CD1c-positive myeloid dendritic cell (primary cell): ENCODE measurements at regions not wholly inside any gene's neighbourhood (a gene's known extent, or its start where the extent isn't known, plus 50 kb on each side); places are given as distances from the start of the nearest gene placed in this dataset.

Source experiments
- DNase-seq: peaks from one replicate; pipeline ENCODE4 v3.0.0-alpha.2; 2016; ENCODE audit errors: extremely low spot score

DNA sequence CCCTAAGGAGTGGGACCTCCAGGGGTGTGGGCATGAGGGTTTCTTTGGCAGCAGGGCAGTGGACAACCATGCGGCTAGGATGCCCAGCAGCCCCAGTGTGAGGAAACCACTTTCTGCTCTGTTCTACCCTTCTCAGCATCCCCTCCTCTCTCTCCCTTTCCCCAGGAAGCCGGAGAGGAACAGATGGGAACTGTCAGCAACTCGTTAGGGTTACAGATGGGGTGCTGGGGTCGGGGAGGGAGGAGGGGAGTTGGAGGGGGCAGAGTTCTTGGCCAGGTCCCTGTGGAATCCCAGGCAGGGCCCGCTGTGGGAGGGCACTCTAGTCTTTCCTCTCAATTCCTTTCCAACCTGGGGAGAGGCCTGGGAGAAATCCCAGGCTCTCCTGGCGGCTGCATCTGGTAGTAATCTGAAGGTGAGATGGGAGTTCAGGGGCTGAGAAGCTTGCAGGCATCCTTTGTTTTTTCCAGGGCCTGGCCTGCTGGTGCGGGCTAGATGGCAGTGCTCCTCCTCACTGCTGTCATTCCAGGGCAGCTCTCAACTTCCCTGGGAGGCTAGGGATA, 93.9 kb upstream of the CSF3R start:
- DNase-seq, result no peak

- DNase-seq, result peak; percentile 38
Measured at GRCh38 chr1:36576118-36576517, 93.4 kb upstream of the CSF3R start.

DNA sequence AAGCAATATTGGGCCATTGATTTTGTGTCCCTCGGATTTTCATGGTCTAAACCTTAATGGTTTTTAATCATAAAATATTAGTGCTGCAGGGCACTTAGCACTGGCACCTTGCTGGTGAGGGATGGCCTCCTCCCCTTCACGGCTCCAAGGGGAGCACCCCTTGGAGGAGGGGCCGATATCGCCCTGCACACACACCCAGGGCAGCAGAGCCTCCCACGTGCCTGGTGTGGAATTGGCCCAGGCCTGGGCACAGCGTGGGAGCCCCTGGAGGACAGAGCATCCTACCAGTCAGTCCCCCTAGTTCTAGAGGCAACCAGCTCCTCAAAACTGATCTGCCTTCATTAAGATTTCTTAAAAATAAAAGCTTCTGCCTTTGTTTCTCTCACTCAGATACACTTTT, 90.7 kb upstream of the CSF3R start:
- DNase-seq, result no peak

GRCh38 chr1:36572906-36573305, 90.2 kb upstream of the CSF3R start:
- DNase-seq, result no peak

- DNase-seq, result no peak
Measured at GRCh38 chr1:36572142-36572715, 89.5 kb upstream of the CSF3R start.

GRCh38 chr1:36571106-36571505, 88.4 kb upstream of the CSF3R start:
- no peak for DNase-seq

DNA sequence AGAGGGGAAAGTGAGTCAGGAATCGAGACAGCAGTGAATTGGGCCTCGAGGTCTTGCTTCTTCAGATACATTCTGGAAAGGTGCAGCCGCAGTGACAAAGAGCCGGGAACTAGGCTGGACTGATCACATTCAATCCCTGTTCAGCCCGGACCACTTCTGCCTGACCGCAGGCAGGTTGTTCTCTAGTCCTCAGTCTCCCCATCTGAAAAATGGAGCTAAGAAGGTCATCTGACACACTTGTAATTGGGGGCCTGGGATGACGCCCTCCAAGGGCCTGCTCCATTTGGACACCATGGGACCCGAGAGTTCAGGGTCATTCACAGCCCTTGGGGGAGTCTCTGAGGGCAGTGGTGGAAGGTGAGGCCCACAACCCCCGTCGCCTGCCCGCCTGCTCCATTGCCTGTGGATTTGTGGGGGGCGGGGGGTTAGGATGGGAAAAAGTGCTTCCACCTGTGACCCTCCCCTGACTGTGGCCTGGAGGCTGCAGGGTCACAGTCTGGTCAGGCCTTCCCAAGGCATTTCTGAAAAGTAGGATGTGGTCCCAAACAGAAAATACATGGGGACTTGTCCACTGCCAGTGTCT, 87.9 kb upstream of the CSF3R start:
- DNase-seq, result no peak

DNA sequence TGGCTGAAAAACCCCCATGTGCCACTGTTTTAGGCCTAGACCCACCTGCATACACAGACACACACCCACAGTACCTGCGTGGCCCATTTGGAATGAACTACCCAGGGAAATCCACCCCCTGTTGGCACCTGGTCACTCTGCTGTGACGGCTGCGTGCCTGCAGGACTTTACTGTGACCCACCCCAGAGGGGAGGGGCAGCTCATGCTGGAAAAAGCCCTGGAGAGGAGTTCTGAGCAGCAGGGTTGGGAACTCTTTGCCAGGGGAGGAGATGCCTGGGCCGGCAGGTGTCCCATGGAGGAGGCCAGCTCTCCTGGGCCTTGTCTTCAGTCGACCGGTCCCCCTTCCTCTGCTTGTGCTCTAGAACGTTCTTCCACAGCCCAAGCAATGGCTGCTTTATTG, 87.3 kb upstream of the CSF3R start:
- no peak for DNase-seq

- no peak for DNase-seq
Measured at GRCh38 chr1:36567601-36568341, 85.1 kb upstream of the CSF3R start.

- no peak for DNase-seq
Measured at GRCh38 chr1:36565576-36566501, 83.1 kb upstream of the CSF3R start.

GRCh38 chr1:36562181-36562685, 79.5 kb upstream of the CSF3R start:
- DNase-seq, result no peak

- no peak for DNase-seq
Measured at GRCh38 chr1:36561361-36561724, 78.6 kb upstream of the CSF3R start.

DNA sequence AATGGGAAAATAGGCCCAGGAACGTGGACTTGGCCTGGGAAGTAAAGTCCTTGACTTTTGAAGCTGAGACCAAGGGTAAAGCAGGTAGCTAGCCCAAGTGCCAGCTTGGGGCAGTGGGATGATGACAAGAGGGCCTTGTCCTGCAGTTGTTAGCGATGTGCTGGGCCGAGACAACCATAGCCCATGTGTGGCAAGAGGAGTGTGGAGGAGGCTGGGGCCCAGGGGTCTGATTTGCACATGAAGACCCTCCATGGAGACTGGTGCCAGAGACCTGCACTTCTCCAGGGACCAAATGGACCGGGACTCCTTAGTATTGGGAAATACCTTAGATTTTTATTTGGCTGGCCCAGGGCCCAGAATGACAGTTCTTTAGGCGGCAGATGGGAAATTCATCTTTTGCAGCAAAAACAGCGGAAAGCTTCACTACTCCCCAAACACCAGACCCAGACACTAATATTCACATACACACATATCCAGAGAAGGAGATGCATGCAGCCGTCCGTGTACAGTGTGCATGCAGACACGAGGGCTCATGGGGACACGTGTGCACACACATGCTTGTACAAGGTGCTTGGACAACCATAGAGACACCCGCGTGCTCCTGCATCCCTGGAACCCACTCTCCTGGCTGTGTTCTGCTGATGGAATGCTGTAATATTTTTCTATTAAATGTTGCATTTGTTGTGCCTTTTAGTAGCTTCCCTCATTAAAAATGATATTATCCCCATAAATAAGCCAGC, 78.1 kb upstream of the CSF3R start:
- no peak for DNase-seq

- no peak for DNase-seq
Measured at GRCh38 chr1:36560177-36560576, 77.5 kb upstream of the CSF3R start.

DNA sequence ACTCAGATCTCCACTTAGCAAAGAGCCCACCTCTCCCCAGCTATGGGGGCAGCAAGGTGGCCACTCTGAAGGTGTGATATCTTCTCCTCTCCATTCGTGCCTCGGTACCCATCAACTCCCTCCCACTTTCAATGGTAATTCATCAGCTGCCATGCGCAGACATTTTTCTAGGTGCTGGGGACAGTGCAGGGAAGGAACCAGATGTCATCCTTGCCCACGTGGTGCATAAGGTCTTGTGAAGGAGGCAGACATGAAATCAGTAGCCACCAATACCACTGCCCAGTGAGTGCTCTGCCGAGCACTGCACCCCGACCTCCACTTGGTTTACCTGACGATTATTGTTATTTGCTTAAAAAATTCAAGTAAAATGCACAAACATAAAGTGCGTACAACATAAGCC, 76.3 kb upstream of the CSF3R start:
- DNase-seq, result no peak

- no peak for DNase-seq
Measured at GRCh38 chr1:36557041-36558000, 74.6 kb upstream of the CSF3R start.

GRCh38 chr1:36555041-36555440, 72.3 kb upstream of the CSF3R start:
- DNase-seq, result no peak

- DNase-seq, result no peak
Measured at GRCh38 chr1:36554323-36554628, 71.6 kb upstream of the CSF3R start.

- peak; percentile 66 for DNase-seq
Measured at GRCh38 chr1:36553591-36554322, 71.0 kb upstream of the CSF3R start.
